NCI-H1105 (cell line): ENCODE measurements at regions not wholly inside any gene's neighbourhood (a gene's known extent, or its start where the extent isn't known, plus 50 kb on each side); places are given as distances from the start of the nearest gene placed in this dataset.

ENCODE experiments used
- DNase-seq: peaks from one replicate; lab custom pipeline; 2025; lab: John Stamatoyannopoulos, UW

GRCh38 chr20:21836346-21836745 is 130.9 kb downstream of the PAX1 start:
- DNase-seq = no peak

- DNase-seq = no peak
Measured at GRCh38 chr20:21835042-21835441, 129.6 kb downstream of the PAX1 start.

GRCh38 chr20:21832442-21833385 is 127.2 kb downstream of the PAX1 start:
- DNase-seq = no peak

- no peak for DNase-seq
Measured at GRCh38 chr20:21826976-21827375, 121.5 kb downstream of the PAX1 start.

GRCh38 chr20:21821358-21821757 is 115.9 kb downstream of the PAX1 start:
- no peak for DNase-seq

- DNase-seq = peak; percentile 76
Measured at GRCh38 chr20:21820688-21821087, 115.2 kb downstream of the PAX1 start.

- DNase-seq = peak; percentile 58
Measured at GRCh38 chr20:21820045-21820444, 114.6 kb downstream of the PAX1 start.

GRCh38 chr20:21812379-21812778 is 106.9 kb downstream of the PAX1 start:
- no peak for DNase-seq

- no peak for DNase-seq
Measured at GRCh38 chr20:21809961-21810523, 104.6 kb downstream of the PAX1 start.

GRCh38 chr20:21808863-21809664 is 103.6 kb downstream of the PAX1 start:
- DNase-seq = no peak

- DNase-seq = no peak
Measured at GRCh38 chr20:21808139-21808538, 102.7 kb downstream of the PAX1 start.

GRCh38 chr20:21804802-21805201 is 99.3 kb downstream of the PAX1 start:
- peak; percentile 50 for DNase-seq

GRCh38 chr20:21801193-21801592 is 95.7 kb downstream of the PAX1 start:
- no peak for DNase-seq

GRCh38 chr20:21798384-21798783 is 92.9 kb downstream of the PAX1 start:
- DNase-seq = no peak

GRCh38 chr20:21796059-21796458 is 90.6 kb downstream of the PAX1 start:
- DNase-seq = no peak

GRCh38 chr20:21788082-21788481 is 82.6 kb downstream of the PAX1 start:
- DNase-seq = no peak

- peak; percentile 38 for DNase-seq
Measured at GRCh38 chr20:21781446-21782075, 76.1 kb downstream of the PAX1 start.

GRCh38 chr20:21780528-21780927 is 75.1 kb downstream of the PAX1 start:
- no peak for DNase-seq
